HL-60 (cell line): ENCODE measurements at regions not wholly inside any gene's neighbourhood (a gene's known extent, or its start where the extent isn't known, plus 50 kb on each side); places are given as distances from the start of the nearest gene placed in this dataset.
"Not testable (repeated sequence)": the region's sequence is repeated elsewhere in the genome, so short reads cannot be mapped to it uniquely, and the experiment has no call there.

ENCODE experiments used
- CTCF ChIP-seq: IDR thresholded peaks from one replicate; pipeline ENCODE4 v1.5.1; 2011; ENCODE audit warnings: low read length, control low read depth, inconsistent platforms; ENCODE audit not compliant: insufficient read depth
- POLR2AphosphoS5 ChIP-seq: IDR thresholded peaks from 2 replicates; pipeline ENCODE4 v1.6.1; 2012; ENCODE audit warnings: low read depth
- SPI1 ChIP-seq: IDR thresholded peaks from 2 replicates; pipeline ENCODE4 v1.6.1; 2012; ENCODE audit warnings: low read depth, mild to moderate bottlenecking, borderline replicate concordance
- TF ChIP-seq, protein P1 (sequence below): IDR thresholded peaks from 2 replicates; pipeline ENCODE4 v1.6.1; 2012; ENCODE audit warnings: low read depth; ENCODE audit not compliant: insufficient replicate concordance

- not testable (repeated sequence) for TF ChIP-seq CTCF, SPI1, POLR2AphosphoS5
- TF ChIP-seq, protein P1, sequence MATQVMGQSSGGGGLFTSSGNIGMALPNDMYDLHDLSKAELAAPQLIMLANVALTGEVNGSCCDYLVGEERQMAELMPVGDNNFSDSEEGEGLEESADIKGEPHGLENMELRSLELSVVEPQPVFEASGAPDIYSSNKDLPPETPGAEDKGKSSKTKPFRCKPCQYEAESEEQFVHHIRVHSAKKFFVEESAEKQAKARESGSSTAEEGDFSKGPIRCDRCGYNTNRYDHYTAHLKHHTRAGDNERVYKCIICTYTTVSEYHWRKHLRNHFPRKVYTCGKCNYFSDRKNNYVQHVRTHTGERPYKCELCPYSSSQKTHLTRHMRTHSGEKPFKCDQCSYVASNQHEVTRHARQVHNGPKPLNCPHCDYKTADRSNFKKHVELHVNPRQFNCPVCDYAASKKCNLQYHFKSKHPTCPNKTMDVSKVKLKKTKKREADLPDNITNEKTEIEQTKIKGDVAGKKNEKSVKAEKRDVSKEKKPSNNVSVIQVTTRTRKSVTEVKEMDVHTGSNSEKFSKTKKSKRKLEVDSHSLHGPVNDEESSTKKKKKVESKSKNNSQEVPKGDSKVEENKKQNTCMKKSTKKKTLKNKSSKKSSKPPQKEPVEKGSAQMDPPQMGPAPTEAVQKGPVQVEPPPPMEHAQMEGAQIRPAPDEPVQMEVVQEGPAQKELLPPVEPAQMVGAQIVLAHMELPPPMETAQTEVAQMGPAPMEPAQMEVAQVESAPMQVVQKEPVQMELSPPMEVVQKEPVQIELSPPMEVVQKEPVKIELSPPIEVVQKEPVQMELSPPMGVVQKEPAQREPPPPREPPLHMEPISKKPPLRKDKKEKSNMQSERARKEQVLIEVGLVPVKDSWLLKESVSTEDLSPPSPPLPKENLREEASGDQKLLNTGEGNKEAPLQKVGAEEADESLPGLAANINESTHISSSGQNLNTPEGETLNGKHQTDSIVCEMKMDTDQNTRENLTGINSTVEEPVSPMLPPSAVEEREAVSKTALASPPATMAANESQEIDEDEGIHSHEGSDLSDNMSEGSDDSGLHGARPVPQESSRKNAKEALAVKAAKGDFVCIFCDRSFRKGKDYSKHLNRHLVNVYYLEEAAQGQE, result not testable (repeated sequence)
Measured at GRCh38 chr1:161444725-161445124, 60.5 kb upstream of the FCGR2A start.
